ENCODE measurements at regions not wholly inside any gene's neighbourhood (a gene's known extent, or its start where the extent isn't known, plus 50 kb on each side); places are given as distances from the start of the nearest gene placed in this dataset.

DNA sequence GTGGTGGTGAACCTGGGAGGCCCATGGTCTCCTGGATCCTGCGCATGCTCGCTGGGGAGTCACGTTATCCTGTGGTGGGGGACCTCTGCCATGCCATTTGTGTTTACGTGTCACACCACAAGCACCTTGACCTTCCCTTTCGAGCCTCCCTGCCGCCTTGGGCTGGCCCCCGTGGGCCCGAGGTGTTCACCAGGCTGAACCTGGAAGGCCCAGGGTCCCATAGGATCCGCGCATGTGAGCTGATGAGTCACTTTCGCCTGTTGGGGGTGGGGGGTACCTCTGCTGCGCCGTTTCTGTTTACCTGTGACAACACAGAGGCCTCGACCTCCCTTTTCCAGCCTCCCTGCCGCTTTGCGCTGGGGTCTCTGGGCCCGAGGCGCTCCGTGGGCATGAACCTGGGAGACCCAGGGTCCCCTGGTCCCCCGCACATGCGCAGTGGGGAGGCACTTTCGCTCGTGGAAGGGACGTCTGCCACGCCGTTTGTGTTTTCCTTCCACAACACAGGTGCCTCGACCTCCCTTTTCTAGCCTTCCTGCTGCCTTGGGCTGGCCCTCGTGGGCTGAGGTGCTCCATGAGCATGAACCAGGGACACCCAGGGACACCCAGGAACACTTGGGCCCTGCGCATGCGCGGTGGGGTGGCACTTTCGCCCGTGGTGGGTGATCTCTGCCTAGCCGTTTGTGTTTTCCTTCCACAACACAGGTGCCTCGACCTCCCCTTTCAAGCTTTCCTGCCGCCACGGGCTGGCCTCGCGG is 334.1 kb downstream of the ALG10 start:
- no peak for ATAC-seq
- H3K27me3 Mint-ChIP-seq: no peaks in the 10 kb centered on the region
- no peaks in the 10 kb centered on the region for H3K9me3 Mint-ChIP-seq

DNA sequence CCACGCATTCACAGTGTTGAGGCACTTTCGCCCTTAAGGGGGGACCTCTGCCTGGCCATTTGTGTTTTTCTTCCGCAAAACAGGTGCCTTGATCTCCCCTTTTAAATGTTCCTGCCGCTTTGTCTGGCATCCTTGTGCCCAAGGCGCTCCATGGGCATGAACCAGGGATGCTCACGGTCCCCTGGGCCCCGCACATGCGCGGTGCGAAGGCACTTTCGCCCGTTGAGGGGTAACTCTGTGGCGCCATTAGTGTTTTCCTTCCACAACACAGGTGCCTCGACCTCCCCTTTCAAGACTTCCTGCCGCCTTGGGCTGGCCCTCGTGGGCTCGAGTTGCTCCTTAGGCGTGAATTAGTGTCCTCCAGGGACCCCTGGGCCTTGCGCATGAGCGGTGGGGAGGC is 335.5 kb downstream of the ALG10 start:
- Mint-ChIP-seq H3K27me3 (no peaks in the 10 kb centered on the region), H3K4me3 (no peak overlapping the region), H3K4me1 (no peaks in the 10 kb centered on the region), H3K36me3 (ENCODE audit: low read depth) (no peaks in the 10 kb centered on the region), H3K9me3 (no peaks in the 10 kb centered on the region), H3K27ac (no peak overlapping the region)
- DNase-seq (no peak), ATAC-seq (no peak)

More for the DNA sequence above, 334.1 kb downstream of the ALG10 start:
- Mint-ChIP-seq H3K4me1 (no peaks in the 10 kb centered on the region), H3K4me3 (no peak overlapping the region), H3K27ac (no peak overlapping the region), H3K36me3 (ENCODE audit: low read depth) (no peaks in the 10 kb centered on the region)
- no peak for DNase-seq

DNA sequence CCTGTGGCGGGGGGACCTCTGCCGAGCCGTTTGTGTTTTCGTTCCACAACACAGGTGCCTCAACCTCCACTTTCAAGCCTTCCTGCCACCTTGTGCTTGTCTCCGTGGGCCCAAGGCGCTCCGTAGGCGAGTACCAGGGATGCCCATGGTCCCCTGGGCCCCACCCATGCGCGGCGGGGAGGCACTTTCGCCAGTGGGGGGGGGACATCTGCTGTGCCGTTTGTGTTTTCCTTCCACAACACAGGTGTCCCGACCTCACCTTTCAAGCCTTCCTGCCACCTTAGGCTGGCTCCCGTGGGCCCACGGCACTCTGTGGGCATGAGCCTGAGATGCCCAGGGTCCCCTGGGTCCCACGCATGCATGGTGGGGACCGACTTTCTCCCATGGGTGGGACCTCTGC is 335.9 kb downstream of the ALG10 start:
- H3K4me3 Mint-ChIP-seq: no peak overlapping the region
- H3K4me1 Mint-ChIP-seq: no peaks in the 10 kb centered on the region
- H3K27me3 Mint-ChIP-seq: no peaks in the 10 kb centered on the region
- no peak overlapping the region for H3K27ac Mint-ChIP-seq
- H3K36me3 Mint-ChIP-seq (ENCODE audit: low read depth): no peaks in the 10 kb centered on the region
- DNase-seq (no peak), ATAC-seq (no peak)
- no peaks in the 10 kb centered on the region for H3K9me3 Mint-ChIP-seq

DNA sequence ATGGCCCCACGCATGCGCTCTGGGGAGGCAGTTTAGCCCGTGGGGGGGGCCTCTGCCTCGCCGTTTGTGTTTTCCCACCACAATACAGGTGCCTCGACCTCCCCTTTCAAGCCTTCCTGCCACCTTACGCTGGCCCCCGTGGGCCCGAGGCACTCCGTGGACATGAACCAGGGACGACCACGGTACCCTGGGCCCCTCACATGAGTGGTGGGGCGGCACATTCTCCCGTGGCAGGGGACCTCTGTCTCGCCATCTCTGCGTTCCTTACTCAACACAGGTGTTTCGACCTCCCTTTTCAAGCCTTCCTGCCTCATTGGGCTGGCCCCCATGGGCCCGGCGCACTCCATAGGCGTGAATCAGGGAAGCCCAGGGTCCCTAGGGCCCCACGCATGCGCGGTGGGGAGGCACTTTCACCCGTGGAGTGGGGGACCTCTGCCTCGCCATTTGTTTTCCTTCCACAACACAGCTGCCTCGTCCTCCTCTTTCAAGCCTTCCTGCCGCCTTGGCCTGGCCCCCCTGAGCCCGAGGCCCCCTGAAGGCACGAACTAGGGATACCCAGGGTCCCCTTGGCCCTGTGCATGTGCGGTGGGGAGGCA is 339.5 kb downstream of the ALG10 start:
- ATAC-seq (no peak), DNase-seq (no peak)

DNA sequence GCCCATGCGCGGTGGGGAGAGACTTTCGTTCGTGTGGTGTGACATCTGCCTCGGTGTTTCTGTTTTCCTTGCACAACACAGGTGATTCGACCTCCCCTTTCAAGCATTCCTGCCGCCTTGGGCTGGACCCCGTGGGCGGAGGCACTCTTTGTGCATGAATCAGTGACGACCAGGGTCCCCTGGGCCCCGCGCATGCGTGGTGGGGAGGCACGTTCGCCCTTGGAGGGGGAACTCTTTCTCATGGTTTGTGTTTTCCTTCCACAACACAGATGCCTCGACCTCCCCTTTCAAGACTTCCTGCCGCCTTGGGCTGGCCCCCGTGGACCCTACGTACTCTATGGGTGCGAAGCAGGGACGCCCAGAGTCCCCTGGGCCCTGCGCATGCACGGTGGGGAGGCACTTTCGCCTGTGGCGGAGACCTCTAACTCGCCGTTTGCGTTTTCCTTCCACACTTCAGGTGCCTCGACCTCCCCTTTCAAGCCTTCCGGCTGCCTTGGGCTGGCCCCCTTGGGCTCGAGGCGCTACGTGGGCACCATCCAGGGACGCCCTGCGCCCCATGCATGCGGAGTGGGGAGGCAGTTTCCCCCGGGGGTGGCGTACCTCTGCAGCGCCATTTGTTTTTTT is 340.9 kb downstream of the ALG10 start:
- H3K4me3 Mint-ChIP-seq: no peak overlapping the region
- H3K9me3 Mint-ChIP-seq: peaks cover 6% of the 10 kb centered on the region
- ATAC-seq: no peak
- no peak for DNase-seq
- no peaks in the 10 kb centered on the region for H3K4me1 Mint-ChIP-seq
- no peak overlapping the region for H3K27ac Mint-ChIP-seq
- no peaks in the 10 kb centered on the region for H3K27me3 Mint-ChIP-seq
- H3K36me3 Mint-ChIP-seq (ENCODE audit: low read depth): no peaks in the 10 kb centered on the region

More for the DNA sequence above, 339.5 kb downstream of the ALG10 start:
- Mint-ChIP-seq H3K9me3 (peaks cover 6% of the 10 kb centered on the region), H3K27ac (no peak overlapping the region), H3K36me3 (ENCODE audit: low read depth) (no peaks in the 10 kb centered on the region), H3K27me3 (no peaks in the 10 kb centered on the region), H3K4me1 (no peaks in the 10 kb centered on the region), H3K4me3 (no peak overlapping the region)

DNA sequence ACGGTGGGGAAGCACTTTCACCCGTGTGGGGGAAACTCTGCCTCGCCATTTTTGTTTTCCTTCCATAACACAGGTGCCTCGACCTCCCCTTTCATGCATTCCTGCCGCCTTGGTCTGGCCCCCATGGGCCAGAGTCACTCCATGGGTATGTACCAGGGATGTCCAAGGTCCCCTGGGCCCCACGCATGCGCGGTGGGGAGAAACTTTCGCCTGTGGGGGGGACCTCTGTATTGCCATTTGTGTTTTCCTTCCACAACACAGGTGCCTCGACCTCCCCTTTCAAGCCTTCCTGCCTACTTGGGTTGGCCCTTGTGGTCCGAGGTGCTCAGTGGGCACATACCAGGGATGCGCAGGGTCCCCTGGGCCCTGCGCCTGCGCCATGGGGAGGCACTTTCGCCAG is 345.8 kb downstream of the ALG10 start:
- no peak for ATAC-seq
- H3K4me1 Mint-ChIP-seq: no peaks in the 10 kb centered on the region

DNA sequence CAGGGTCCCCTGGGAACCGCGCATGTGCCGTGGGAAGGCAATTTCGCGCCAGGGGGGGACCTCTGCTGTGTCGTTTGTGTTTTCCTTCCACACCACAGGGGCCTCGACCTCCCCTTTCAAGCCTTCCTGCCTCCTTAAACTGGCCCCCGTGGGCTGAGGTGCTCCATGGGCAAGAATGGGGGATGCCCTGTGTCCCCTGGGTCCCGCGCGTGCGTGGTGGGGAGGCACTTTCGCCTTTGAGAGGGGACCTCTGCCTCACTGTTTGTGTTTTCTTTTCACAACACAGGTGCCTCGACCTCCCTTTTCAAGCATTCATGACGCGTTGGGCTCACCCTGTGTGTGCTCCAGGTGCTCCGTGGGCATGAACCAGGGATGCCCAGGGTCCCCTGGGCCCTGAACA is 348.8 kb downstream of the ALG10 start:
- H3K36me3 Mint-ChIP-seq (ENCODE audit: low read depth): no peaks in the 10 kb centered on the region
- H3K27me3 Mint-ChIP-seq: no peaks in the 10 kb centered on the region
- H3K9me3 Mint-ChIP-seq: no peaks in the 10 kb centered on the region
- no peak overlapping the region for H3K4me3 Mint-ChIP-seq
- H3K27ac Mint-ChIP-seq: no peak overlapping the region
- ATAC-seq: no peak
- no peaks in the 10 kb centered on the region for H3K4me1 Mint-ChIP-seq
- no peak for DNase-seq

More for the DNA sequence above, 345.8 kb downstream of the ALG10 start:
- Mint-ChIP-seq H3K9me3 (peaks cover 6% of the 10 kb centered on the region), H3K4me3 (no peak overlapping the region), H3K27ac (no peak overlapping the region), H3K27me3 (no peaks in the 10 kb centered on the region), H3K36me3 (ENCODE audit: low read depth) (no peaks in the 10 kb centered on the region)
- DNase-seq: no peak

DNA sequence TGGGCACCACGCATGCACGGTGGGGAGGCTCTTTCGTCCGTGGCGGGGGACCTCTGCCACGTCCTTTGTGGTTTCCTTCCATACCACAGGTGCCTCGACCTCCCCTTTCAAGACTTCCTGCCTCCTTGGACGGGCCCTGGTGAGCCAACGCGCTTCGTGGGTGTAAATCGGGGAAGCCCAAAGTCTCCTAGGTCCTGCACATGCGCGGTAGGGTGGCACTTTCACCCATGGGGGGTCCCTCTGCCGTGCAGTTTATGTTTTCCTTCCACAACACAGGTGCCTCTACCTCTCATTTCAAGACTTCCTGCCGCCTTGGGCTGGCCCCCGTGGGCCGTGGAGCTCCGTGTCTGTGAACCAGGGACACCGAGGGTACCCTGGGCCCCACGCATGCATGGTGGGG is 349.7 kb downstream of the ALG10 start:
- H3K27me3 Mint-ChIP-seq: no peaks in the 10 kb centered on the region
- H3K27ac Mint-ChIP-seq: no peak overlapping the region
- no peak overlapping the region for H3K4me3 Mint-ChIP-seq
- DNase-seq: no peak
- ATAC-seq: no peak
- no peaks in the 10 kb centered on the region for H3K9me3 Mint-ChIP-seq
- H3K36me3 Mint-ChIP-seq (ENCODE audit: low read depth): no peaks in the 10 kb centered on the region
- H3K4me1 Mint-ChIP-seq: no peaks in the 10 kb centered on the region

DNA sequence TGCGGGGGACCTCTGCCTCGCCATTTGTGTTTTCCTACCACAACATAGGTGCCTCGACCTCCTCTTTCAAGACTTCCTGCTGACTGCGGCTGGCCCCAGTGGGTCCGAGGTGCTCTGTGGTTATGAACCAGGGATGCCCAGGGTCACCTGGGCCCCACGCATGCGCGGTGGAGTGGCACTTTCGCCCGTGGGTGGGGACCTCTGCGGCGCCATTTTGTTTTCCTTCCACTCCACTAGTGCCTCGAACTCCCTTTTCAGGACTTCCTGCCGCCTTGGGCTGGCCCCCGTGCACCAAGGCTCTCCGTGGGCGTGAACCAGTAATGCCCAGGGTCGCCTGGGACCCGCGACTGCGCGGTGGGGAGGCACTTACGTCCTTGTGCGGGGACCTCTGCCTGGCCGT is 351.6 kb downstream of the ALG10 start:
- H3K4me1 Mint-ChIP-seq: no peaks in the 10 kb centered on the region
- H3K9me3 Mint-ChIP-seq: no peaks in the 10 kb centered on the region
- DNase-seq (no peak), ATAC-seq (no peak)
- no peaks in the 10 kb centered on the region for H3K36me3 Mint-ChIP-seq (ENCODE audit: low read depth)
- no peak overlapping the region for H3K27ac Mint-ChIP-seq
- no peak overlapping the region for H3K4me3 Mint-ChIP-seq
- no peaks in the 10 kb centered on the region for H3K27me3 Mint-ChIP-seq

DNA sequence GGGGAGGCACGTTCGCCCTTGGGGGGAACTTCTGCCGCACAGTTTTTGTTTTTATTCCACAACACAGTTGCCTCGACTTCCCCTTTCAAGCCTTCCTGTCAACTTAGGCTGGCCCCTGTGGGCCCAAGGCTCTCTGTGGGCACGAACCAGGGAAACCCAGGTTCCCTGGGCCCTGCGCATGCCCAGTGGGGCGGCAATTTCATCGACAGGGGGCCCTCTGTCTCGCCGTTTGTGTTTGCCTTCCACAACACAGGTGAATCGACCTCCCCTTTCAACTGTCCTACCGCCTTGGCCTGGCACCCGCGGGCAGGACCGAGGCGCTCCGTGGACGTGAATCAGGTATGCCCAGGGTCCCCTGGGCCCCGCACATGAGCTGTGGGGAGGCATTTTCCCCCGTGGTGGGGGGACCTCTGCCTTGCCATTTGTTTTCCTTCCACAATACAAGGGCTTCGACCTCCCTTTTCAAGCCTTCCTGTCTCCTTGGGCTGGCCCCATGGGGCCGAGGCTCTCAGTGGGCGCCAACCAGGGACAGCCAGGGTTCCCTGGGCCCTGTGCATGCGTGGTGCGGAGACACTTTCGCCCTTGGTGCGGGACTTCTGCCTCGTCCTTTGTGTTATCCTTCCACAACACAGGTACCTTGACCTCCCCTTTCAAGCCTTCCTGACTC is 354.0 kb downstream of the ALG10 start:
- ATAC-seq (no peak), DNase-seq (no peak)
- Mint-ChIP-seq H3K36me3 (ENCODE audit: low read depth) (no peaks in the 10 kb centered on the region), H3K27ac (no peak overlapping the region), H3K4me1 (no peaks in the 10 kb centered on the region), H3K4me3 (no peak overlapping the region), H3K27me3 (no peaks in the 10 kb centered on the region), H3K9me3 (no peaks in the 10 kb centered on the region)

DNA sequence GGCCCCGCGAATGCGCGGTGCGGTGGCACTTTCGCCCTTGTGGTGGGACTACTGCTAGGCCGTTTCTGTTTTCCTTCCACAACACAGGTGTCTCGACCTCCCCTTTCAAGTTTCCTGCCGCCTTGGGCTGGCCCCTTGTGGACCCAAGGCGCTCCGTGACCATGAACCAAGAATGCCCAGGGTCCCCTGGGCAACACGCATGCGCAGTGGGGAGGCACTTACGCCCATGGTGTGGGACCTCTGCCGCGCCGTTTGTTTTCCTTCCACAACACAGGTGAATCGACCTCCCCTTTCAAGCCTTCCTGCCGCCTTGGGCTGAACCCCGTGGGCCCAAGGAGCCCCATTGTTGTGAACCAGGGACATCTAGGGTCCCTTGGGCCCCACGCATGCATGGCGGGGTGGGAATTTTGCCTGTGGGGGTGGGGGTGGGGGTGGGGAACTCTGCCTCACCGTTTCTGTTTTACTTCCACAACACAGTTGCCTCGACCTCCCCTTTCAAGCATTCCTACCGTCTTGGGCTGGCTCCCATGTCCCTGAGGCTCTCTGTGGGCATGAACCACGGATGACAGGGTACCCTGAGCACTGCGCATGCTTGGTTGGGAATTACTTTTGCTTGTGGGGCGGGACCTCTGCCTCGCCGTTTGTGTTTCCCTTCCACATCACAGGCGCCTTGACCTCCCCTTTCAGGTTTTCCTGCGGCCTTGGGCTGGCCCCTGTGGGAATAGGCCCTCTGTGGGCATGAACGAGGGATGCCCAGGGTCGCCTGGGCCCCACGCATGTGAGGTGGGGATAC is 355.1 kb downstream of the ALG10 start:
- Mint-ChIP-seq H3K27ac (no peak overlapping the region), H3K4me3 (no peak overlapping the region), H3K36me3 (ENCODE audit: low read depth) (no peaks in the 10 kb centered on the region), H3K9me3 (no peaks in the 10 kb centered on the region), H3K27me3 (no peaks in the 10 kb centered on the region), H3K4me1 (no peaks in the 10 kb centered on the region)
- DNase-seq (no peak), ATAC-seq (no peak)

DNA sequence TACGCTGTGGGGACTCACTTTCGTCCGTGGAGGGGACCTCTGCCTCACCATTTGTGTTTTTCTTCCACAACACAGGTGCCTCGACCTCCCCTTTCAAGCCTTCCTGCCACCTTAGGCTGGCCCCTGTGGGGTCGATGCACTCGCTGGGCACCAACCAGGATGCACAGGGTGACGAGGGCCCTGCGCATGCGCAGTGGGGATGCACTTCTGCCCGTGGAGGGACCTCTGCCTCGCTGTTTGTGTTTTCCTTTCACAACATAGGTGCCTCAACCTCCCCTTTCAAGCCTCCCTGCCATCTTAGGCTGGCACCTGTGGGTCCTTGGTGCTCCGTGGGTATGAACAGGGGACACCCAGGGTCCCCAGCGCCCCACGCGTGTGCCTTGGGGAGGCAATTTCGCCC is 356.8 kb downstream of the ALG10 start:
- H3K27ac Mint-ChIP-seq: no peak overlapping the region
- no peak for DNase-seq
- no peaks in the 10 kb centered on the region for H3K36me3 Mint-ChIP-seq (ENCODE audit: low read depth)

DNA sequence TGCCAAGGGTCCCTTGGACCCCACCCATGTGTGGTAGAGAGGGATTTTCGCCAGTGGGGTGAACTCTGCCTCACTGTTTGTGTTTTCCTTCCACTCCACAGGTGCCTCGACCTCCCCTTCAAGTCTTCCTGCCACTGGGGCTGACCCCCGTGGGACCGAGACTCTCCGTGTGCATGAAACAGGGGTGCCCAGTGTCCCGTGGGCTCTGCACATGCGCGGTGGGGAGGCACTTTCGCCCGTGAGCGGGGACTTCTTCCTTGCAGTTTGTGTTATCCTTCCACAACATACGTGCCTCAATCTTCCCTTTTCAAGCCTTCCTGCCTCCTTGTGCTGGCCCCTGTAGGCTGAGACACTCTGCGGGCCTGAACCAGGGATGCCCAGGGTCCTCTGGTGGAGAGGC is 362.4 kb downstream of the ALG10 start:
- no peak overlapping the region for H3K4me3 Mint-ChIP-seq
- no peak overlapping the region for H3K27ac Mint-ChIP-seq
- H3K27me3 Mint-ChIP-seq: no peaks in the 10 kb centered on the region
- H3K9me3 Mint-ChIP-seq: no peaks in the 10 kb centered on the region
- DNase-seq (no peak), ATAC-seq (no peak)
- H3K4me1 Mint-ChIP-seq: no peaks in the 10 kb centered on the region
- no peaks in the 10 kb centered on the region for H3K36me3 Mint-ChIP-seq (ENCODE audit: low read depth)

More for the DNA sequence above, 356.8 kb downstream of the ALG10 start:
- H3K27me3 Mint-ChIP-seq: no peaks in the 10 kb centered on the region
- no peaks in the 10 kb centered on the region for H3K4me1 Mint-ChIP-seq
- no peak overlapping the region for H3K4me3 Mint-ChIP-seq
- ATAC-seq: no peak
- no peaks in the 10 kb centered on the region for H3K9me3 Mint-ChIP-seq

DNA sequence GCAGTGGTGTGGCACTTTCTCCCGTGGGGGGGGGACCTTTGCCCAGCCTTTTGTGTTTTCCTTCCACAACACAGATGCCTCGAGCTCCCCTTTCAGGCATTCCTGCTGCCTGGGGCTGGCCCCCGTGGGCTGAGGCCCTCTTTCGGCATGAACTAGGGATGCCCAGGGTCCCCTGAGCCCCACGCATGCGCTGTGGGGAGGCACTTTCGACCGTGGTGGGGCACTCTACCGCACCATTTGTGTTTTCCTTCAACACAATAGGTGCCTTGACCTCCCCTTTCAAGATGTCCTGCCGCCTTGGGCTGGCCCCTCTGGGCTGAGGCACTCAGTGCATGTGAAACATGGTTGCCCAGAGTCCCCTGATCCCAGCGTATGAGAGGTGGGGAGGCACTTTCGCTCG is 363.7 kb downstream of the ALG10 start:
- DNase-seq: no peak
- no peak overlapping the region for H3K27ac Mint-ChIP-seq
- H3K9me3 Mint-ChIP-seq: no peaks in the 10 kb centered on the region
- no peak for ATAC-seq
- H3K4me3 Mint-ChIP-seq: no peak overlapping the region
- no peaks in the 10 kb centered on the region for H3K4me1 Mint-ChIP-seq
- H3K36me3 Mint-ChIP-seq (ENCODE audit: low read depth): no peaks in the 10 kb centered on the region
- H3K27me3 Mint-ChIP-seq: no peaks in the 10 kb centered on the region
